H1 (cell line): ENCODE measurements at regions not wholly inside any gene's neighbourhood (a gene's known extent, or its start where the extent isn't known, plus 50 kb on each side); places are given as distances from the start of the nearest gene placed in this dataset.

Experiments used
- CTCF ChIA-PET: fragments of 300-600 bp; sonication (Branson Sonifier 250); formaldehyde crosslinking; loops from one replicate; lab custom pipeline; 2021; ENCODE audit not compliant: partially characterized antibody; lab: Charles Lee
- POLR2A ChIA-PET: fragments of 300-600 bp; sonication (Branson Sonifier 250); formaldehyde crosslinking; loops from one replicate; lab custom pipeline; 2021; ENCODE audit warnings: inconsistent platforms; ENCODE audit not compliant: partially characterized antibody; lab: Charles Lee
- DNase-seq, 2 experiments: peaks; one replicate each; pipeline versions ENCODE4 v3.0.0 to v3.0.0-alpha.2; 2010 to 2022; ENCODE audit warnings: low spot score in 2 of 2, low read depth in 1 of 2, mixed read lengths in 1 of 2
- FAIRE-seq: peaks from 2 replicates; lab custom pipeline; 2011; peaks lifted over from hg19 to GRCh38; lab: Jason Lieb, UNC
- H2AFZ ChIP-seq: 2 replicates; pipeline ENCODE4 v1.8.1; 2012; ENCODE audit warnings: low read length, inconsistent platforms
- H2AK5ac ChIP-seq: 2 replicates; pipeline ENCODE4 v1.6.1; 2013; ENCODE audit warnings: low read depth, low read length
- H2BK120ac ChIP-seq: replicated peaks from 2 replicates; pipeline ENCODE3; 2013; ENCODE audit warnings: low read depth, low read length, inconsistent platforms
- H2BK12ac ChIP-seq: 2 replicates; pipeline ENCODE4 v1.6.1; 2013; ENCODE audit warnings: low read depth, low read length
- H2BK15ac ChIP-seq: 2 replicates; pipeline ENCODE4 v1.6.1; 2013; ENCODE audit warnings: low read length
- H2BK20ac ChIP-seq: 2 replicates; pipeline ENCODE4 v1.6.1; 2013; ENCODE audit warnings: low read length
- H2BK5ac ChIP-seq: 2 replicates; pipeline ENCODE4 v1.6.1; 2013; ENCODE audit warnings: low read depth, low read length
- H3K14ac ChIP-seq: 2 replicates; pipeline ENCODE4 v1.6.1; 2013; ENCODE audit warnings: inconsistent platforms; ENCODE audit not compliant: insufficient read length
- H3K18ac ChIP-seq: 2 replicates; pipeline ENCODE4 v1.6.1; 2013; ENCODE audit warnings: low read length; ENCODE audit errors: extremely low read depth
- H3K23ac ChIP-seq: 2 replicates; pipeline ENCODE4 v1.6.1; 2013; ENCODE audit warnings: inconsistent platforms; ENCODE audit not compliant: insufficient read length
- H3K23me2 ChIP-seq: 2 replicates; pipeline ENCODE4 v1.6.1; 2013; ENCODE audit warnings: low read depth, low read length
- H3K27ac ChIP-seq: 2 replicates; pipeline ENCODE4 v1.6.1; 2011; ENCODE audit warnings: low read depth, low read length, inconsistent platforms
- H3K27me3 ChIP-seq, 4 experiments: replicated peaks in 1 of 4; 1 replicate in 1 of 4; 2 replicates in 3 of 4; pipeline versions ENCODE4 v1.6.1 to v1.8.1; 2011 to 2013; ENCODE audit warnings: low read length in 3 of 4, mild to moderate bottlenecking in 3 of 4, inconsistent platforms in 2 of 4, mixed read lengths in 2 of 4, moderate library complexity in 1 of 4; ENCODE audit not compliant: control insufficient read depth in 3 of 4, insufficient read depth in 3 of 4; ENCODE audit errors: extremely low read depth in 1 of 4
- H3K36me3 ChIP-seq, 4 experiments: 2 replicates each; pipeline versions ENCODE4 v1.6.1 to v1.8.1; 2011 to 2013; ENCODE audit warnings: mild to moderate bottlenecking in 4 of 4, low read length in 3 of 4, moderate library complexity in 2 of 4, control low read depth in 1 of 4, inconsistent platforms in 1 of 4; ENCODE audit not compliant: insufficient read depth in 4 of 4, control insufficient read depth in 2 of 4
- H3K4ac ChIP-seq: replicated peaks from 2 replicates; pipeline ENCODE3; 2013; ENCODE audit warnings: low read length, low read depth, mixed read lengths, inconsistent platforms; ENCODE audit not compliant: insufficient read length
- H3K4me1 ChIP-seq, 4 experiments: replicated peaks in 1 of 4; 1 replicate in 1 of 4; 2 replicates in 3 of 4; pipeline versions ENCODE4 v1.6.1 to v1.8.1; 2011 to 2013; ENCODE audit warnings: low read length in 3 of 4, inconsistent platforms in 2 of 4, mixed read lengths in 1 of 4; ENCODE audit not compliant: insufficient read depth in 4 of 4, control insufficient read depth in 3 of 4
- H3K4me2 ChIP-seq, 2 experiments: 2 replicates each; pipeline versions ENCODE4 v1.6.1 to v1.8.1; 2011 to 2013; ENCODE audit warnings: low read depth in 2 of 2, low read length in 2 of 2, control low read depth in 1 of 2, inconsistent platforms in 1 of 2, mild to moderate bottlenecking in 1 of 2; ENCODE audit not compliant: insufficient read depth in 1 of 2
- H3K4me3 ChIP-seq, 4 experiments: fragments of 200-600, 300-600 bp in 1 of 4; sonication (generic), shearing (Covaris generic), sonication (Bioruptor Twin) in 1 of 4; 2 replicates each; pipeline versions ENCODE4 v1.5.1 to v1.8.1; 2011 to 2016; ENCODE audit warnings: low read length in 4 of 4, low read depth in 3 of 4, control low read depth in 2 of 4, inconsistent platforms in 2 of 4, mild to moderate bottlenecking in 2 of 4, mixed read lengths in 1 of 4, moderate library complexity in 1 of 4; ENCODE audit not compliant: insufficient read depth in 2 of 4; ENCODE audit errors: extremely low read depth in 1 of 4
- H3K56ac ChIP-seq: replicated peaks from 2 replicates; pipeline ENCODE3; 2013; ENCODE audit warnings: low read depth, mild to moderate bottlenecking, mixed read lengths, low read length, inconsistent platforms; ENCODE audit not compliant: insufficient read length
- H3K79me1 ChIP-seq: 2 replicates; pipeline ENCODE4 v1.6.1; 2013; ENCODE audit warnings: low read depth, low read length, control low read depth
- H3K79me2 ChIP-seq, 2 experiments: 2 replicates each; pipeline versions ENCODE4 v1.6.1 to v1.8.1; 2012 to 2013; ENCODE audit warnings: low read length in 2 of 2, mild to moderate bottlenecking in 2 of 2, inconsistent platforms in 1 of 2; ENCODE audit not compliant: insufficient read depth in 2 of 2, control insufficient read depth in 1 of 2
- H3K9ac ChIP-seq, 4 experiments: replicated peaks in 1 of 4; 1 replicate in 1 of 4; 2 replicates in 3 of 4; pipeline versions ENCODE4 v1.6.1 to v1.8.1; 2011 to 2013; ENCODE audit warnings: low read depth in 3 of 4, low read length in 3 of 4, control low read depth in 2 of 4, mild to moderate bottlenecking in 2 of 4, moderate library complexity in 2 of 4, inconsistent platforms in 1 of 4; ENCODE audit errors: extremely low read depth in 1 of 4
- H3K9me3 ChIP-seq, 2 experiments: 2 replicates each; pipeline versions ENCODE4 v1.6.1 to v1.8.1; 2012 to 2013; ENCODE audit warnings: mild to moderate bottlenecking in 2 of 2, moderate library complexity in 2 of 2, control low read depth in 1 of 2, inconsistent platforms in 1 of 2, low read depth in 1 of 2, low read length in 1 of 2, mixed read lengths in 1 of 2; ENCODE audit not compliant: insufficient read depth in 2 of 2
- H4K20me1 ChIP-seq, 2 experiments: replicated peaks in 1 of 2; 2 replicates each; pipeline versions ENCODE3 to v1.8.1; 2011 to 2013; ENCODE audit warnings: inconsistent platforms in 2 of 2, low read length in 2 of 2, mild to moderate bottlenecking in 1 of 2; ENCODE audit not compliant: insufficient read depth in 2 of 2, control insufficient read depth in 1 of 2
- H4K5ac ChIP-seq: 2 replicates; pipeline ENCODE4 v1.6.1; 2013; ENCODE audit warnings: low read length, low read depth, mixed read lengths, inconsistent platforms; ENCODE audit not compliant: insufficient read length
- H4K8ac ChIP-seq: 2 replicates; pipeline ENCODE4 v1.8.0; 2013; ENCODE audit warnings: mild to moderate bottlenecking, moderate library complexity, low read length, inconsistent platforms; ENCODE audit not compliant: insufficient read depth; ENCODE audit errors: extremely low read depth
- H4K91ac ChIP-seq: replicated peaks from 2 replicates; pipeline ENCODE3; 2013; ENCODE audit warnings: low read length, mixed read lengths, inconsistent platforms; ENCODE audit not compliant: insufficient read length
- CBX5 ChIP-seq: fragments of 300-800, 300-1000 bp; sonication (generic); IDR thresholded peaks from 2 replicates; pipeline ENCODE4 v1.7.1; 2016; ENCODE audit warnings: antibody characterized with exemption, low read length, low read depth
- EP300 ChIP-seq, 2 experiments: IDR thresholded peaks; 1 replicate in 1 of 2; 2 replicates in 1 of 2; pipeline ENCODE4 v1.6.1; 2011 to 2012; ENCODE audit warnings: low read depth in 2 of 2, low read length in 2 of 2, mild to moderate bottlenecking in 2 of 2, borderline replicate concordance in 1 of 2, inconsistent platforms in 1 of 2, moderate library complexity in 1 of 2
- FOSL1 ChIP-seq: IDR thresholded peaks from 2 replicates; pipeline ENCODE4 v1.6.1; 2011; ENCODE audit warnings: mild to moderate bottlenecking, low read depth, low read length, moderate library complexity; ENCODE audit not compliant: insufficient read depth
- HDAC2 ChIP-seq, 2 experiments: fragments of 300-600 bp in 1 of 2; sonication (generic) in 1 of 2; IDR thresholded peaks; 2 replicates each; pipeline ENCODE4 v1.6.1; 2011 to 2012; ENCODE audit warnings: low read depth in 2 of 2, low read length in 2 of 2, mild to moderate bottlenecking in 2 of 2, moderate library complexity in 2 of 2, borderline replicate concordance in 1 of 2, inconsistent platforms in 1 of 2
- POU5F1 ChIP-seq: IDR thresholded peaks from 2 replicates; pipeline ENCODE4 v1.6.1; 2011; ENCODE audit warnings: low read depth, mild to moderate bottlenecking, low read length, moderate library complexity
- SAP30 ChIP-seq: fragments of 300-600 bp; sonication (generic); IDR thresholded peaks from 2 replicates; pipeline ENCODE4 v1.7.1; 2012; ENCODE audit warnings: low read length, moderate library complexity, mild to moderate bottlenecking, inconsistent platforms; ENCODE audit not compliant: insufficient read depth, insufficient replicate concordance
- SP4 ChIP-seq: IDR thresholded peaks from 2 replicates; pipeline ENCODE4 v1.6.1; 2012; ENCODE audit warnings: low read length, inconsistent platforms
- TAF7 ChIP-seq: optimal IDR thresholded peaks from 2 replicates; pipeline ENCODE3; 2011; ENCODE audit warnings: low read depth, mild to moderate bottlenecking, inconsistent platforms, low read length, moderate library complexity, borderline replicate concordance
- YY1 ChIP-seq: IDR thresholded peaks from 2 replicates; pipeline ENCODE4 v1.6.1; 2011; ENCODE audit warnings: low read depth, mild to moderate bottlenecking, low read length
- WGBS, 2 experiments: shearing (Covaris generic) in 1 of 2; methylation state at CpG; one replicate each; pipeline versions ENCODE4 v1.1.6 to v1.1.7; 2013 to 2015; ENCODE audit warnings: low lambda C conversion rate in 2 of 2, mixed read lengths in 2 of 2, inconsistent platforms in 1 of 2, low coverage in 1 of 2, missing lambda C conversion rate in 1 of 2; ENCODE audit not compliant: insufficient replicate concordance in 2 of 2, insufficient coverage in 1 of 2, insufficient read length in 1 of 2; ENCODE audit errors: extremely low coverage in 1 of 2, missing lambda C conversion rate in 1 of 2; 5-methylcytosine and 5-hydroxymethylcytosine counted together

DNA sequence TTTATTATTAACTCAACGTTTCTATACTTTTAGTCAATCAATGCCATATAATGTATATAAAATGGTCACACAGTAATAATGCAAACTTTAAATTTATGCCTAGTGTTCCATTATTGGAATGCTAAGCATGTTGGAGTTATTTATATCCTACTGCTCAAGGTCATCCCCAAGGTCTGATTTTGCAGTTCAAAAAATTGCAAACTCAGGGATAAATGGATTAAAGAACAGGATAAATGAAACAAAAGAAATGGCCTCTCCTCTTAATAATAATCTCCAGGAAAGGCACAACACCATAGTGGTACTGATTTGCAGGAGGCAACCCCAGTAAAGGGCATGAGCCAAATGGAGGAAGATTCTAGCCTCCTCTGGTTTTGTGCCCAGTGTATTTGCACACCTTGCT, 436.4 kb downstream of the EPHA4 start:
- no peak overlapping the region for H3K14ac ChIP-seq
- 90% methylated on average over 1 of the region's 1 CpG; no CpG with 5 or more reads in 1 of the 2 experiments for WGBS, 2 experiments
- no peaks in the 10 kb centered on the region for H3K79me1 ChIP-seq
- no peak overlapping the region for H2BK15ac ChIP-seq
- H3K36me3 ChIP-seq, result no peaks in the 10 kb centered on the region
- H2BK20ac ChIP-seq, result no peak overlapping the region
- no peak overlapping the region for H3K27ac ChIP-seq
- no peak overlapping the region for H2BK5ac ChIP-seq
- H3K27me3 ChIP-seq, result no peaks in the 10 kb centered on the region
- DNase-seq (no peak), FAIRE-seq (no peak)
- no peak overlapping the region for H4K91ac ChIP-seq
- H4K20me1 ChIP-seq, result no peaks in the 10 kb centered on the region
- CTCF ChIA-PET, result no interaction called here
- H3K4ac ChIP-seq, result no peak overlapping the region
- no peak overlapping the region for H3K9ac ChIP-seq
- no peak overlapping the region for H2AK5ac ChIP-seq
- no peaks in the 10 kb centered on the region for H3K23me2 ChIP-seq
- POLR2A ChIA-PET, result no interaction called here
- no peak overlapping the region for H3K4me3 ChIP-seq
- no peak overlapping the region for H2BK12ac ChIP-seq
- no peak overlapping the region for H3K18ac ChIP-seq
- H2AFZ ChIP-seq, result no peak overlapping the region
- H4K5ac ChIP-seq, result no peak overlapping the region
- no peaks in the 10 kb centered on the region for H3K4me1 ChIP-seq
- H3K23ac ChIP-seq, result no peak overlapping the region
- H3K4me2 ChIP-seq, result no peak overlapping the region
- no peak overlapping the region for H3K56ac ChIP-seq
- H3K9me3 ChIP-seq, result no peaks in the 10 kb centered on the region
- no peak overlapping the region for H4K8ac ChIP-seq
- TF ChIP-seq EP300 (IDR thresholded peaks at IDR 0.05; ENCODE audit: borderline replicate concordance in 1 of 2, low read depth in 2 of 2, low read length in 2 of 2) (no peak), YY1 (no peak), HDAC2 (IDR thresholded peaks at IDR 0.05; ENCODE audit: borderline replicate concordance in 1 of 2, low read depth in 2 of 2, low read length in 2 of 2) (no peak), SAP30 (no peak), TAF7 (no peak), CBX5 (no peak), POU5F1 (no peak), SP4 (no peak), FOSL1 (no peak)
- H2BK120ac ChIP-seq, result no peak overlapping the region
- H3K79me2 ChIP-seq, result no peaks in the 10 kb centered on the region
